Hematopoietic multipotent progenitor cell treated with erythropoietin and hydrocortisone succinate and interleukin-3 and kit ligand, for 6 days (in vitro differentiated cells): ENCODE measurements at regions not wholly inside any gene's neighbourhood (a gene's known extent, or its start where the extent isn't known, plus 50 kb on each side); places are given as distances from the start of the nearest gene placed in this dataset.
A peak's percentile ranks its signal among the peaks of the same experiment; 100 is the strongest.
"Not testable (repeated sequence)": the region's sequence is repeated elsewhere in the genome, so short reads cannot be mapped to it uniquely, and the experiment has no call there.

ENCODE experiments used
- DNase-seq: peaks from one replicate; pipeline ENCODE4 v3.0.0-alpha.2; 2015

GRCh38 chr7:10649120-10649519 is 324.6 kb upstream of the PHF14 start:
- DNase-seq, result not testable (repeated sequence)

GRCh38 chr7:10655031-10655430 is 318.6 kb upstream of the PHF14 start:
- no peak for DNase-seq

- no peak for DNase-seq
These were observed 316.5 kb upstream of the PHF14 start for GRCh38 chr7:10657201-10657600.

GRCh38 chr7:10657837-10658236 is 315.8 kb upstream of the PHF14 start:
- DNase-seq, result no peak

GRCh38 chr7:10662491-10662890 is 311.2 kb upstream of the PHF14 start:
- DNase-seq, result no peak

- peak; percentile 12 for DNase-seq
These were observed 310.4 kb upstream of the PHF14 start for GRCh38 chr7:10662982-10663884.

GRCh38 chr7:10672186-10672585 is 301.5 kb upstream of the PHF14 start:
- no peak for DNase-seq

GRCh38 chr7:10677211-10677610 is 296.5 kb upstream of the PHF14 start:
- DNase-seq, result no peak

- peak; percentile 10 for DNase-seq
These were observed 295.9 kb upstream of the PHF14 start for GRCh38 chr7:10677668-10678232.

- DNase-seq, result no peak
These were observed 289.1 kb upstream of the PHF14 start for GRCh38 chr7:10684606-10685005.

- DNase-seq, result no peak
These were observed 288.6 kb upstream of the PHF14 start for GRCh38 chr7:10685040-10685439.

GRCh38 chr7:10688544-10688943 is 285.1 kb upstream of the PHF14 start:
- DNase-seq, result no peak

GRCh38 chr7:10696064-10696463 is 277.6 kb upstream of the PHF14 start:
- no peak for DNase-seq

GRCh38 chr7:10703059-10703458 is 270.6 kb upstream of the PHF14 start:
- no peak for DNase-seq

- no peak for DNase-seq
These were observed 269.7 kb upstream of the PHF14 start for GRCh38 chr7:10703981-10704380.

GRCh38 chr7:10704653-10705052 is 269.0 kb upstream of the PHF14 start:
- no peak for DNase-seq

- DNase-seq, result no peak
These were observed 266.7 kb upstream of the PHF14 start for GRCh38 chr7:10706875-10707493.

- peak; percentile 77 for DNase-seq
These were observed 266.2 kb upstream of the PHF14 start for GRCh38 chr7:10707519-10707918.

- DNase-seq, result peak; percentile 71
These were observed 265.2 kb upstream of the PHF14 start for GRCh38 chr7:10708447-10708846.

GRCh38 chr7:10718768-10719167 is 254.9 kb upstream of the PHF14 start:
- DNase-seq, result no peak

GRCh38 chr7:10720042-10720441 is 253.6 kb upstream of the PHF14 start:
- DNase-seq, result no peak

- DNase-seq, result no peak
These were observed 252.4 kb upstream of the PHF14 start for GRCh38 chr7:10721289-10721688.

- DNase-seq, result peak; percentile 10
These were observed 249.8 kb upstream of the PHF14 start for GRCh38 chr7:10723832-10724231.

GRCh38 chr7:10724449-10724848 is 249.2 kb upstream of the PHF14 start:
- DNase-seq, result no peak
